ENCODE measurements at regions not wholly inside any gene's neighbourhood (a gene's known extent, or its start where the extent isn't known, plus 50 kb on each side); places are given as distances from the start of the nearest gene placed in this dataset.

DNA sequence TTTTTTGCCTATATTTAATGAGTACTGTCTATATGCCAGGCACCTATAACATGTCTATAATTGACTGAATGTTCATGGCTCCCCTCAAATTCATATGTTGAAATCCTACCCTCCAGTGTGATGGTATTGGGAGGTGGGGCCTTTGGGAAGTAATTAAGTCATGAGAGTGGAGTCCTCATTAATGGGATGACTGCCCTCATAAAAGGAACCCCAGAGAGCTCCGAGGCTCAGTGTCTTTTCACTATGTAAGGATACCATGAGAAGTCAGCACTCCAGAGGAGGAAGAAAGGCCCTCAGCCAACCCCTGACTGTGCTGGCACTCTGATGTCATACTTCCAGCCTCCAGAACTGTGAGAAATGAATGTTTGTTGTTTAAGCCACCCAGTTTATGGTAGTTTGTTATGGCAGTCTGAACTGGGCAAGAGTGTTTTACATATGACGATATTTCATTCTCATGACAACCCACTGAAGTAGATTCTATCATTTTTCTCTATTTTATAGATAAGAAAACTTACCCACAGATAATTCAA, 61.1 kb upstream of the PCGF5 start:
- CTCF ChIA-PET = interaction anchor here (1.0 kb wide), 1 partner anchor 153 kb away, joined by 4 read pairs; no protein-coding TSS in a partner anchor
- intact Hi-C loops (cut with micrococcal nuclease) = no loop called here

DNA sequence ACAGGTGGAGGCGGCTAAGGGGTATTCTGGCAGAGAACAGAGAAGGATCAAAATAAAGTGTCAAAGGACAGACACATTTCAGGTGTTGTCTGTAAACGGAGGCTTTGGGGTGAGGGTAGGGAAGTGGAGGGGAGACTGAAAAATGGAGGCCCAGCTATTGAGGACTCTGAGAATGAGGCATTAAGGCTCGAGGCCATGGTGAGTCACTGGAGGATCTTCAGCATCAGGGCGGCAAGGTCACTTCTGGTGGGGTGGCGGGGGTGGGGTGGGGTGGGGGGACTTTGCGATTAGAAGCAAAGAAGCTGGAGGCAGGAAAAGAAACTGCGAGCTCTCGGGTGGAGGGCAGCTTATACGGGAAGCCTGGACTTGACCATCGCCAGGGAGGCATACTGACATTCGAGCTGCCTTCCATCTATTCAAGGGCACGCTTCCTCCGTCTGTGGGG, 58.4 kb upstream of the PCGF5 start:
- H3K27ac Mint-ChIP-seq = peak overlapping the region; percentile 83
- H3K9me3 Mint-ChIP-seq = no peaks in the 10 kb centered on the region
- peak overlapping the region; percentile 76 for H3K4me3 Mint-ChIP-seq
- intact Hi-C loops (cut with micrococcal nuclease) = loop anchor here (2.0 to 10.0 kb wide), 3 partner anchors 291 to 743 kb away; partner anchors contain the start of genes FGFBP3, RPP30 and TNKS2
- ChIA-PET CTCF (interaction anchor here (0.6 to 2.7 kb wide), 5 partner anchors 58 to 894 kb away, joined by 4 to 13 read pairs (median 5); partner anchors contain the start of gene PCGF5), POLR2A (interaction anchor here (0.5 to 1.8 kb wide), 5 partner anchors 36 to 152 kb away, joined by 3 to 13 read pairs (median 5); no protein-coding TSS in a partner anchor)
- no peaks in the 10 kb centered on the region for H3K27me3 Mint-ChIP-seq
- H3K36me3 Mint-ChIP-seq = peaks cover 1% of the 10 kb centered on the region
- peaks cover 37% of the 10 kb centered on the region for H3K4me1 Mint-ChIP-seq (ENCODE audit: low read depth)
- peak; percentile 51 for DNase-seq

More for the DNA sequence above, 61.1 kb upstream of the PCGF5 start:
- DNase-seq = no peak
- Mint-ChIP-seq H3K9me3 (no peaks in the 10 kb centered on the region), H3K27me3 (no peaks in the 10 kb centered on the region), H3K36me3 (peaks cover 1% of the 10 kb centered on the region), H3K4me3 (no peak overlapping the region), H3K4me1 (ENCODE audit: low read depth) (peaks cover 17% of the 10 kb centered on the region), H3K27ac (no peak overlapping the region)
- POLR2A ChIA-PET = no interaction called here

DNA sequence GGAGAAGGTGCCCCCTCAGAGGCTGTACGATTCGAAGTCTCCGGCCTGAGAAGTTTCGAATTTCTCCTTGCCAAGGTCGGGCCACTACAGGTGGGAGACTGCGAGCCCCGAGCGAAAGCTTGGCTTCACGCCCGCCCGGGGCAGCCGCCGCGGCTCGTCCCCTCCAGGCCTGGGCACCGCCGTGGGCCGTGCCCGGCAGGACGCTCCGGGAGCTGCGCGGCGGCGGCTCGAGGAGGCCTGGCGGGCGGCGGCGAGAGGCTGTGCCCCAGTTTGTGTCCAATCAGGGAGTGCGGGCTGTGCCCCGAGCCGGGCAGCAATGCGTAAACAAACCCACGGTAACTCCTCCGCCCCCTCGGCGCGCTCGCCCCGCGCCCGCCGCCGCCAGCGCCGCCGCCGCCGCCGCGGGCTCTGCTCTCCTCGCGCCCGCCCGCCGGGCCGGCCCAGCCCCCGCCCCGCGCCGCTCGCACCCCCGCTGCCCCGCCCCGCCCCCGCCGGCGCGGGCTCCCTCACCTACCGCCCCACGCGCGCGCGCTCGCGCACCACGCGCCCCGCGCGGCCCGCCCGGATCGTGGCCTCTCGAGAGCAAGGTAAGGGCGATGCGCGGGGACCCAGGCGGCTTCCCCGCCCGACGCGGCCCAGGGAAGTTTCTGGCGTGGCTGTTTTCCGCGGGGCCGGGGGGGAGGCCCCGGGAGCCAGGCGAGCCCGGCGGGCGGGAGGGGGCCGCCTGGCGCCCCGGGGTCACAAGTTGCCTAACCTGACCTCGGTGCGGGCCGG, 57.8 kb upstream of the PCGF5 start:
- H3K27me3 Mint-ChIP-seq = no peaks in the 10 kb centered on the region
- peak overlapping the region; percentile 83 for H3K27ac Mint-ChIP-seq
- peaks cover 42% of the 10 kb centered on the region for H3K4me1 Mint-ChIP-seq (ENCODE audit: low read depth)
- peaks cover 1% of the 10 kb centered on the region for H3K36me3 Mint-ChIP-seq
- DNase-seq = peak; percentile 74
- peak overlapping the region; percentile 76 for H3K4me3 Mint-ChIP-seq
- peaks cover under 1% of the 10 kb centered on the region for H3K9me3 Mint-ChIP-seq
- intact Hi-C loops (cut with micrococcal nuclease) = loop anchor here (2.0 to 10.0 kb wide), 3 partner anchors 292 to 742 kb away; partner anchors contain the start of genes FGFBP3, RPP30 and TNKS2
- POLR2A ChIA-PET = interaction anchor here (0.5 to 1.8 kb wide), 8 partner anchors 36 to 153 kb away, joined by 3 to 13 read pairs (median 5); no protein-coding TSS in a partner anchor
- CTCF ChIA-PET = interaction anchor here (0.6 to 2.7 kb wide), 5 partner anchors 58 to 895 kb away, joined by 4 to 13 read pairs (median 5); partner anchors contain the start of gene PCGF5

DNA sequence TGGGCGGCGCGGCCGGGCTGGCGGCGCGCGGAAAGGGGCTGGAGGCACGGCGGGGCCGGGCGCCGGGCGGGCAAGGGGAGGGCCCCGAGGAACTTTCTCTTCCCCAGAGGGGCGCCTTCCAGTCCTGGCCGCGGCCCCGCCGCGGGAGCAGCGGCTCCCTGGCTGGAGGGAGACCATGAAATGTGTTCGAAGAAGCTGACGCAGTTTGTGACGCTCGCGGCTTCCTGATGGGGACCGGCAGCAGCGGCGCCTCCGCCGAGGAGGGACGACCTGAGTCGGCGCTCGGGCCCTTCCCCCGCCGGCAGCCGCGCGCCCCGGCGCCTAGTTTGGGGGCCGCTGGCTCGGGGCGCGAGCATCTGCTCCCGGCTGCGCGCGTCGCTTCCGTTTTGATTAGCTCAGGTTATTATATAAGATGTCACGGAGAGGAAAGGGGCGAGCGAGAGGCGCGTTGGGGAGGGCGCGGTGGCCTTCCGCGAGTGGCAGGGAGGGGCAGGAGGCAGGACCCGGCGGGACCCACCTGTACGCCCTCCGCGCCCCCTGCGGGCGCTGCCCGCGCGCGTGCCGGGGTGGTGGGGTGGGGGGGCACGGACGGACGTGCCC, 57.1 kb upstream of the PCGF5 start:
- Mint-ChIP-seq H3K27me3 (no peaks in the 10 kb centered on the region), H3K4me1 (ENCODE audit: low read depth) (peaks cover 47% of the 10 kb centered on the region), H3K4me3 (peak overlapping the region; percentile 82), H3K9me3 (peaks cover 7% of the 10 kb centered on the region), H3K36me3 (peaks cover 5% of the 10 kb centered on the region), H3K27ac (peak overlapping the region; percentile 87)
- peak; percentile 79 for DNase-seq
- ChIA-PET CTCF (interaction anchor here (1.2 to 2.7 kb wide), 2 partner anchors 37 to 57 kb away, joined by 6 to 13 read pairs; partner anchors contain the start of gene PCGF5), POLR2A (interaction anchor here (1.0 to 1.8 kb wide), 7 partner anchors 27 to 291 kb away, joined by 3 to 7 read pairs (median 5); partner anchors contain the start of gene PCGF5)
- intact Hi-C loops (cut with micrococcal nuclease) = loop anchor here (2.0 to 10.0 kb wide), 3 partner anchors 293 to 741 kb away; partner anchors contain the start of genes FGFBP3, RPP30 and TNKS2

DNA sequence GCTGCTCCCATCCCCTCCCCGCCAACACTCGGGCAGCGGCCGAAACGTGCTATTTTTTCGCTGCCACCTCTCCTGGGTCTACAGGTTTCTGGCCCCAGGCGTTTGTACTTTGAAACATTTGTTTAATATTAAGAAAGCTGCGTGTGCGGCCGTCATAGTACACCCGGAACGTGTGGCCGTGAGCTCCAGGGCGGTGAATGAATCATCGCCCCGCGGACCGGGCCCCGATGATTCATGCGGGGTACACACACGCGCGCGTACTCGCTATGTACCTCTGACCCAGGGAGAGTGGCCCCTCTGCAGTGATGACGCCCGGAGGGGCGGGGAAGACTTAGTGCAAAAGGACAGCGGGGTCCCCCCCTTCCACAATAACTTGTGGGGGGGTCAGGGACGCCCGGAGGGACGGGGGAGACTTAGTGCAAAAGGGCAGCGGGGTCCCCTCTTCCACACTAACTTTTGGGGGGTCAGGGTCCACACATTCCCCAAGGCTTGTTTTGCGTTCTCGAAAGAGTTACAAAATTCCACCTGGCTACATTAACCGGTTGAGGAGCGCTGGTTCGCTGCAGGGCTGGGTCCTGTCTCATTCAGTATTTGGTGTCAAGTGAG, 56.5 kb upstream of the PCGF5 start:
- ChIA-PET CTCF (interaction anchor here (1.2 to 2.7 kb wide), 2 partner anchors 37 to 56 kb away, joined by 6 to 13 read pairs; partner anchors contain the start of gene PCGF5), POLR2A (interaction anchor here (1.0 to 1.3 kb wide), 6 partner anchors 27 to 291 kb away, joined by 3 to 7 read pairs (median 4); partner anchors contain the start of gene PCGF5)
- Mint-ChIP-seq H3K27ac (peak overlapping the region; percentile 87), H3K36me3 (peaks cover 6% of the 10 kb centered on the region), H3K4me1 (ENCODE audit: low read depth) (peaks cover 48% of the 10 kb centered on the region), H3K4me3 (peak overlapping the region; percentile 82), H3K27me3 (no peaks in the 10 kb centered on the region), H3K9me3 (peaks cover 9% of the 10 kb centered on the region)
- DNase-seq = peak; percentile 86
- intact Hi-C loops (cut with micrococcal nuclease) = loop anchor here (1.0 to 10.0 kb wide), 8 partner anchors 30 to 741 kb away; partner anchors contain the start of genes FGFBP3, PCGF5, RPP30 and TNKS2

DNA sequence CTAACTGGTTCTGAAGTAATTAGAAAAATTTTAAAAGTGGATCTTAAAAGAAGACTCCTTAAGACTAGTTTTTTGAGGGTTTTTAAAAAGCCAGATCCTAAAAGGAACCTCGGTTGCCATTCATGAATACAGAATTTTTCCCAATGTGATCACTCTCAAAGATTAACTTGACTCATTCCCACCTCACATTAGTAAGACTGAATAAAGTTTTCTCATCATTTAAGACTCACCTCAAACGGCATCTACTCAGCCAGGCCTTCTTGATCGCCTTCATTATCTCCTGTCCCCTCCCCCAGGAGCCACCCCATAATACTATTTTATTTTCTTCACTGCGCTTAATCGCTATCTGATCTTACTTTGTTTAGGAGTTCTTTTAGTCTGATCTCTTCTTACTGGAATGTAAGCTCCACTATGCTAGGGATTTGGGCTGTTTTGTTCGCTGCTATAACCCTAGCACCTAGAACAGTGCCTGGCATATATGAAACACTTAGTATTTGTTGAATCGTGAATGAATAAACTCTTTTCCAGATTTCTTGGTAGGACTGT, 55.9 kb upstream of the PCGF5 start:
- peaks cover 9% of the 10 kb centered on the region for H3K36me3 Mint-ChIP-seq
- H3K27ac Mint-ChIP-seq = peak overlapping the region; percentile 87
- no peak for DNase-seq
- H3K4me3 Mint-ChIP-seq = peak overlapping the region; percentile 82
- intact Hi-C loops (cut with micrococcal nuclease) = loop anchor here (1.0 to 10.0 kb wide), 7 partner anchors 30 to 740 kb away; partner anchors contain the start of genes FGFBP3, PCGF5 and TNKS2
- H3K4me1 Mint-ChIP-seq (ENCODE audit: low read depth) = peaks cover 48% of the 10 kb centered on the region
- ChIA-PET CTCF (interaction anchor here (2.6 kb wide), 1 partner anchor 86 kb away, joined by 9 read pairs; no protein-coding TSS in a partner anchor), POLR2A (interaction anchor here (1.0 to 1.3 kb wide), 3 partner anchors 26 to 292 kb away, joined by 3 to 6 read pairs (median 4); no protein-coding TSS in a partner anchor)
- H3K27me3 Mint-ChIP-seq = no peaks in the 10 kb centered on the region
- H3K9me3 Mint-ChIP-seq = peaks cover 10% of the 10 kb centered on the region

DNA sequence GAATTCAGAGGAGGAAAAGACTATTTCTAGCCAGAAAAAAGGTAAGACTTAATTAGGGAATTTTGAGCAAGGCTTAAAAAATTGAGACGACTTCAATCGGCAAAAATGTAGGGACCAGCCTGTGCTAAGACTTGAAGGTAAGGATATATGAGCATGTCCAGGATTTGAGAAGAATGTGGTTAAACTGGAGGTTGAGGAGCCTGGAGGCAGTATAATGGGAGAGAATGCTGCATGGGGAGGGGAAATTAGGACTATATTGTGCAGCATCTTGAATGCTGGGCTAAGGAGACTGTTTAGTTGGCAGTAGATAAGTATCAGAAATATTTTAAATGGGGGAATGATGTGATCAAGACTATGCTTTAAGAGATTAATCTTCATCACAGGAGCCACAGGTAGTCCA, 53.1 kb upstream of the PCGF5 start:
- Mint-ChIP-seq H3K36me3 (peaks cover 16% of the 10 kb centered on the region), H3K4me1 (ENCODE audit: low read depth) (peaks cover 59% of the 10 kb centered on the region), H3K27me3 (no peaks in the 10 kb centered on the region), H3K9me3 (peaks cover 17% of the 10 kb centered on the region), H3K4me3 (no peak overlapping the region), H3K27ac (no peak overlapping the region)
- ChIA-PET POLR2A (interaction anchor here (1.3 kb wide), 1 partner anchor 27 kb away, joined by 3 read pairs; no protein-coding TSS in a partner anchor), CTCF (no interaction called here)
- DNase-seq = no peak
- intact Hi-C loops (cut with micrococcal nuclease) = loop anchor here (10.0 kb wide), 1 partner anchor 737 kb away; the partner anchor contains the start of gene FGFBP3

DNA sequence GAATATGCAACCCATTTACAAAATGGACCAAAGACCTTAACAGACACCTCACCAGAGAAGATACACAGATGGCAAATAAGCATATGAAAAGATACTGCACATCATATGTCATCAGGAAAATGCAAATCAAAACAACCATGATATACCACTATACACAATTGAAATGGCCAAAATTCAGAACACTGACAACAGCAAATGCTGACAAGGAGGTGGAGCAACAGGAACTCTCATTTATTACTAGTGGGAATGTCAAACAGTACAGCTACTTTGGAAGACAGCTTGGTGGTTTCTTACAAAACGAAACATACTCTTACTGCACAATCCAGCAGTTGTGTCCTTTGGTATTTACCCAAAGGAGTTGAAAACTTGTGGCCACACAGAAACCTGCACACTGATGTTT, 50.0 kb upstream of the PCGF5 start:
- DNase-seq = no peak
- intact Hi-C loops (cut with micrococcal nuclease) = no loop called here
- H3K27me3 Mint-ChIP-seq = no peaks in the 10 kb centered on the region
- CTCF ChIA-PET = no interaction called here
- peaks cover 20% of the 10 kb centered on the region for H3K36me3 Mint-ChIP-seq
- H3K4me1 Mint-ChIP-seq (ENCODE audit: low read depth) = peaks cover 55% of the 10 kb centered on the region
- H3K9me3 Mint-ChIP-seq = peaks cover 23% of the 10 kb centered on the region
- no peak overlapping the region for H3K4me3 Mint-ChIP-seq
- H3K27ac Mint-ChIP-seq = no peak overlapping the region
- POLR2A ChIA-PET = no interaction called here
